ENCODE measurements at regions not wholly inside any gene's neighbourhood (a gene's known extent, or its start where the extent isn't known, plus 50 kb on each side); places are given as distances from the start of the nearest gene placed in this dataset.
"Not testable (repeated sequence)": the region's sequence is repeated elsewhere in the genome, so short reads cannot be mapped to it uniquely, and the experiment has no call there.

- no peaks in the 10 kb centered on the region for H3K27me3 Mint-ChIP-seq (ENCODE audit: unreplicated experiment)
- peaks cover 50% of the 10 kb centered on the region for H3K4me1 Mint-ChIP-seq (ENCODE audit: unreplicated experiment)
- no peak for TF ChIP-seq CTCF (IDR thresholded peaks at IDR 0.05)
- no peaks in the 10 kb centered on the region for H3K9me3 Mint-ChIP-seq (ENCODE audit: unreplicated experiment)
- H3K27ac Mint-ChIP-seq (ENCODE audit: unreplicated experiment): no peak overlapping the region
- no peak overlapping the region for H3K4me3 Mint-ChIP-seq (ENCODE audit: unreplicated experiment)
- no peak for DNase-seq (ENCODE audit: extremely low spot score, unreplicated experiment)
- no peaks in the 10 kb centered on the region for H3K36me3 Mint-ChIP-seq (ENCODE audit: unreplicated experiment)
Measured at GRCh38 chr12:93006471-93007208, 77.5 kb upstream of the EEA1 start.

GRCh38 chr12:93007544-93007943 is 78.4 kb upstream of the EEA1 start:
- Mint-ChIP-seq H3K4me1 (ENCODE audit: unreplicated experiment) (peaks cover 45% of the 10 kb centered on the region), H3K4me3 (ENCODE audit: unreplicated experiment) (no peak overlapping the region), H3K27ac (ENCODE audit: unreplicated experiment) (no peak overlapping the region), H3K9me3 (ENCODE audit: unreplicated experiment) (no peaks in the 10 kb centered on the region), H3K27me3 (ENCODE audit: unreplicated experiment) (no peaks in the 10 kb centered on the region), H3K36me3 (ENCODE audit: unreplicated experiment) (no peaks in the 10 kb centered on the region)
- DNase-seq (ENCODE audit: extremely low spot score, unreplicated experiment): no peak
- no peak for TF ChIP-seq CTCF (IDR thresholded peaks at IDR 0.05)

GRCh38 chr12:93008044-93008778 is 79.1 kb upstream of the EEA1 start:
- Mint-ChIP-seq H3K4me1 (ENCODE audit: unreplicated experiment) (peaks cover 40% of the 10 kb centered on the region), H3K27ac (ENCODE audit: unreplicated experiment) (peak overlapping the region; percentile 48), H3K27me3 (ENCODE audit: unreplicated experiment) (no peaks in the 10 kb centered on the region)

GRCh38 chr12:93008880-93009279 is 79.8 kb upstream of the EEA1 start:
- not testable (repeated sequence) for H3K4me3 Mint-ChIP-seq (ENCODE audit: unreplicated experiment); H3K36me3 Mint-ChIP-seq (ENCODE audit: unreplicated experiment); H3K27ac Mint-ChIP-seq (ENCODE audit: unreplicated experiment); DNase-seq (ENCODE audit: extremely low spot score, unreplicated experiment); H3K9me3 Mint-ChIP-seq (ENCODE audit: unreplicated experiment); H3K27me3 Mint-ChIP-seq (ENCODE audit: unreplicated experiment)
- H3K4me1 Mint-ChIP-seq (ENCODE audit: unreplicated experiment): peaks cover 33% of the 10 kb centered on the region

More at GRCh38 chr12:93008044-93008778, 79.1 kb upstream of the EEA1 start:
- no peak for DNase-seq (ENCODE audit: extremely low spot score, unreplicated experiment)
- H3K36me3 Mint-ChIP-seq (ENCODE audit: unreplicated experiment): no peaks in the 10 kb centered on the region
- no peaks in the 10 kb centered on the region for H3K9me3 Mint-ChIP-seq (ENCODE audit: unreplicated experiment)
- no peak overlapping the region for H3K4me3 Mint-ChIP-seq (ENCODE audit: unreplicated experiment)
- no peak for TF ChIP-seq CTCF (IDR thresholded peaks at IDR 0.05)

- Mint-ChIP-seq H3K27ac (ENCODE audit: unreplicated experiment) (no peak overlapping the region), H3K36me3 (ENCODE audit: unreplicated experiment) (no peaks in the 10 kb centered on the region), H3K4me1 (ENCODE audit: unreplicated experiment) (peaks cover 27% of the 10 kb centered on the region), H3K9me3 (ENCODE audit: unreplicated experiment) (no peaks in the 10 kb centered on the region), H3K27me3 (ENCODE audit: unreplicated experiment) (no peaks in the 10 kb centered on the region), H3K4me3 (ENCODE audit: unreplicated experiment) (no peak overlapping the region)
- no peak for DNase-seq (ENCODE audit: extremely low spot score, unreplicated experiment)
- TF ChIP-seq CTCF (IDR thresholded peaks at IDR 0.05): no peak
Measured at GRCh38 chr12:93009533-93009932, 80.4 kb upstream of the EEA1 start.
